ENCODE measurements at regions not wholly inside any gene's neighbourhood (a gene's known extent, or its start where the extent isn't known, plus 50 kb on each side); places are given as distances from the start of the nearest gene placed in this dataset.

DNA sequence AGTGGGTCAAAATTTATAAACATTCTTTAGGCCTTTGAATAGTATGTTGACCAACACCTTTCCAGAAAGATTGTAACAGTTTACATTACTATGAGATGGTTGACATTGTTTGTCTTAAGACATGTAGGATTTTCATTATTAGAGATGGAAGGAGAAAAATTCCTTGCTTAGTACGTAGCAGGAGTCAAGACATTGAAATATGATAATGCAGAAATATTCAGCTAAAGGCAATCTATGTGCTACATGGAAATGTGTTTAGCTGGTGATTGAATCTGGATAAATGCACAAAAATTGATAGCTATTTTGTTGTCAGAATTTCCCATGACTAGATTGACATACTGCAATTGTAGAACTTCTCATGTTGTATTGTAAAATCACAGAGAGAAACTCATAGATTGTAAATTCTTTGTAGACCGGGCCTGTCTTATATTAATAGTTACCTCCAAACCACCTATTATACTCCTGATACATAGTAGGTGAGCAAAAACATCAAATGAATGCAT is 370.4 kb upstream of the CBLB start:
- H3K4me1 ChIP-seq = no peaks in the 10 kb centered on the region
- H3K27ac ChIP-seq = no peak overlapping the region
- H3K36me3 ChIP-seq = no peaks in the 10 kb centered on the region
- no peak overlapping the region for H3K9ac ChIP-seq (ENCODE audit: low read depth in 2 of 2, low read length in 2 of 2)
- H3K27me3 ChIP-seq = no peaks in the 10 kb centered on the region
- H3K4me3 ChIP-seq = no peak overlapping the region
- no peaks in the 10 kb centered on the region for H3K9me3 ChIP-seq
- no peak for DNase-seq
- TF ChIP-seq, protein P1, sequence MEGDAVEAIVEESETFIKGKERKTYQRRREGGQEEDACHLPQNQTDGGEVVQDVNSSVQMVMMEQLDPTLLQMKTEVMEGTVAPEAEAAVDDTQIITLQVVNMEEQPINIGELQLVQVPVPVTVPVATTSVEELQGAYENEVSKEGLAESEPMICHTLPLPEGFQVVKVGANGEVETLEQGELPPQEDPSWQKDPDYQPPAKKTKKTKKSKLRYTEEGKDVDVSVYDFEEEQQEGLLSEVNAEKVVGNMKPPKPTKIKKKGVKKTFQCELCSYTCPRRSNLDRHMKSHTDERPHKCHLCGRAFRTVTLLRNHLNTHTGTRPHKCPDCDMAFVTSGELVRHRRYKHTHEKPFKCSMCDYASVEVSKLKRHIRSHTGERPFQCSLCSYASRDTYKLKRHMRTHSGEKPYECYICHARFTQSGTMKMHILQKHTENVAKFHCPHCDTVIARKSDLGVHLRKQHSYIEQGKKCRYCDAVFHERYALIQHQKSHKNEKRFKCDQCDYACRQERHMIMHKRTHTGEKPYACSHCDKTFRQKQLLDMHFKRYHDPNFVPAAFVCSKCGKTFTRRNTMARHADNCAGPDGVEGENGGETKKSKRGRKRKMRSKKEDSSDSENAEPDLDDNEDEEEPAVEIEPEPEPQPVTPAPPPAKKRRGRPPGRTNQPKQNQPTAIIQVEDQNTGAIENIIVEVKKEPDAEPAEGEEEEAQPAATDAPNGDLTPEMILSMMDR (IDR thresholded peaks at IDR 0.05) = no peak
- intact Hi-C loops (cut with DNase I) = no loop called here

DNA sequence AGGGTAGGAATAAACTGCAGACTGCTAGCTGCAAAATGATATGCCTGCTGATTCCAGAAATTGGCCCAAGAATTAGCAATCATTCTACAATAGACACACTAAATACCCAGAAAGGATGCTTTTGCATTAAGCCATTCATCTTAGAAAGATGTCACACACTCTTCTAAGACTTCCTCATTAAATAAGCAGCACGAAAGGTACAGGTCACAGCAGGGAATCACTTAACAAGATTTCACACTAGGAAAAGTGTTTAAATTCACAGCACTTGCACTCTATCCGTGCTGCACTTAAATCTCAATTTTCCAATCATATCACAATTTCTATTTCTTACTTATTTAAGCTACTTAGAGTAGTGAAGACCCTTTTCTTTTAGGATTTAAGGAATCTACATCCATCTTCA is 372.8 kb upstream of the CBLB start:
- H3K36me3 ChIP-seq = no peaks in the 10 kb centered on the region
- TF ChIP-seq, protein P1 (IDR thresholded peaks at IDR 0.05) = no peak
- intact Hi-C loops (cut with DNase I) = no loop called here
- H3K9me3 ChIP-seq = no peaks in the 10 kb centered on the region
- no peaks in the 10 kb centered on the region for H3K27me3 ChIP-seq
- H3K27ac ChIP-seq = no peak overlapping the region
- DNase-seq = no peak
- H3K9ac ChIP-seq (ENCODE audit: low read depth in 2 of 2, low read length in 2 of 2) = no peak overlapping the region
- H3K4me3 ChIP-seq = no peak overlapping the region
- no peaks in the 10 kb centered on the region for H3K4me1 ChIP-seq

DNA sequence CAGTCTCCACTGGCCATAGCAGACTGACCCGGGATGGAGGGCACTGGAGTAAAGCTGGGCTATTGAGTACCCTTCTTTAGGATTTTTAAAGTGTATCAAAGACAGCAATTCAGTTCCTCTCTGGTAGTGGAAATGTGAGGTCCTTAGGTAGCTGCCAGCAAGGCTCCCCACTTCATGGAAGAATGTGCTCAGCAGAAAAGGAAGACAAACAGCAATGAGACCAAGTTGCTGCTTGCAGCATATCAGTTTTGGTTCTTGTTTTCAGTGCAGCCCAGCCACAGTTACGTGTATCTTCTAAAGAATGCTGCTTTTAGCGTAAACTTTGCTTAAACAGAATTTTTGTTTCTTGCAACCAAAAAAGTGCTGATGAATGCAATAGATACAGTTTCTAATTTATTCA is 374.0 kb upstream of the CBLB start:
- Histone ChIP-seq H3K27ac (no peak overlapping the region), H3K9ac (ENCODE audit: low read depth in 2 of 2, low read length in 2 of 2) (no peak overlapping the region), H3K4me3 (no peak overlapping the region), H3K9me3 (no peaks in the 10 kb centered on the region), H3K27me3 (no peaks in the 10 kb centered on the region), H3K36me3 (no peaks in the 10 kb centered on the region), H3K4me1 (no peaks in the 10 kb centered on the region)
- no peak for DNase-seq
- TF ChIP-seq, protein P1 (IDR thresholded peaks at IDR 0.05) = no peak
- intact Hi-C loops (cut with DNase I) = no loop called here

DNA sequence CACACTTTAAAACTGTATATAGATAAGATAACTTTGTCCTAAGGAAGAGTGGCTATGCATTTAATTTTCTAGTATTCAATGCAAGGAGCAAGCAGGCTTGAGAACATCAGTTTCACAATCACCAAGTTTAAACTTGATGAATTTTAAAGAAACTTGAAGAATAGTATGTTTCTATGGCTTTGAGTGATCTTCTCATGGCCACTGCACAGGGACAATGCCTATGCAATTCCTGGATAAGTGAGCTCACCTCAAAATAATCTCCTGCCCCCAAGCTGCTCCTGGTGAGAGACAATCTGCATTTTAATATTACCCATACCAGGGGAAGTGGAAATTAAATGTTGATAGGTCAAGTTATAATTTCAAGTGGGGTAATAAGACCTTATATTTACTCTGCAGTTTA is 376.6 kb upstream of the CBLB start:
- H3K4me3 ChIP-seq = no peak overlapping the region
- intact Hi-C loops (cut with DNase I) = no loop called here

DNA sequence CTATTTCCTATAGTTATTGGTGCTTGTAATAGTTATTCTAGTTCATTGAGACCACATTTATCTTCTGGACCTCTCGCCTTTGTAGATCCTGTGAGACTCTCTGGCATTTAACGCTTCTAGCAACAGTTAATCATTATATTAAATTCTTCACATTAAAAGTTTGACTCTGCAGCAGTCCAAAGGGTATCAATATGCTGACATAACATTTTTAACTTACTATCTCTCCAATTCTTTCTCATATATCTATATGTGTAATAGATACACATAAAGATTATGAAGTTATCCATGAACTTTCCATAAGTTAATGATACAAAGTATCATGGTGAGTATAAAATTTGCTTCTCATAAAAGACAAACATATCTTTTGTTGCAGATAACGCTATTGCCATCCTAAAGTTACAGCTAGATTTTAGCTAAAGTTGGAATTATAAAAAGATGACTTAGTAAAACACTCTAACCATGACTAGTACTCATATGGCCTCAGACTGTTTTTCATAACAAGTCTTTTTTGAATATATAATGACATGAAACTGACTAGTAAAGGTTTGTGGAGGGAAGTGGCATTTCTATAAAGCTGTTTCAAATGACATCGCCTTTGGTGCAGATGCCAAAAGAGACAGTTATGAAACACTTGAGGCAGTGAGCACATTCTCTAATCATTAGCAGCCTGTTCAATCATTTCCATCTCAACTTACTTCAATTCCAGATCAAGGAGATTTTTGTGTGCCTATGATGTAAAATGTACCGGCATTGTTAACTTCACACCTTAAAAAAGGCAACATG is 379.3 kb upstream of the CBLB start:
- Histone ChIP-seq H3K9ac (ENCODE audit: low read depth in 2 of 2, low read length in 2 of 2) (no peak overlapping the region), H3K36me3 (no peaks in the 10 kb centered on the region), H3K4me3 (no peak overlapping the region), H3K4me1 (no peaks in the 10 kb centered on the region), H3K27ac (no peak overlapping the region), H3K9me3 (no peaks in the 10 kb centered on the region), H3K27me3 (no peaks in the 10 kb centered on the region)
- intact Hi-C loops (cut with DNase I) = no loop called here
- no peak for DNase-seq
- TF ChIP-seq, protein P1 (IDR thresholded peaks at IDR 0.05) = no peak

More for the DNA sequence above, 376.6 kb upstream of the CBLB start:
- no peak overlapping the region for H3K27ac ChIP-seq
- DNase-seq = no peak
- no peaks in the 10 kb centered on the region for H3K9me3 ChIP-seq
- no peaks in the 10 kb centered on the region for H3K36me3 ChIP-seq
- H3K9ac ChIP-seq (ENCODE audit: low read depth in 2 of 2, low read length in 2 of 2) = no peak overlapping the region
- TF ChIP-seq, protein P1 (IDR thresholded peaks at IDR 0.05) = no peak
- H3K4me1 ChIP-seq = no peaks in the 10 kb centered on the region
- H3K27me3 ChIP-seq = no peaks in the 10 kb centered on the region

Measured in colonic mucosa (tissue), 4 donors.